HCT116 (cell line): ENCODE measurements at regions not wholly inside any gene's neighbourhood (a gene's known extent, or its start where the extent isn't known, plus 50 kb on each side); places are given as distances from the start of the nearest gene placed in this dataset.

Experiments
- ATAC-seq: fragments of 200-7000 bp; cut with Tn5 transposase; 2 replicates; pipeline ENCODE4 v1.9.1; 2020; ENCODE audit warnings: mild to moderate bottlenecking, moderate library complexity
- BruUV-seq: library from RNA; stranded (reverse); fragments of 400-500 nt; replicated peaks from 2 replicates; lab custom pipeline; 2021; lab: Mats Ljungman, UMichigan
- CTCF ChIA-PET: fragments of 300-600 bp; sonication (Branson Sonifier 250); formaldehyde crosslinking; loops from one replicate; lab custom pipeline; 2021; ENCODE audit warnings: antibody characterized with exemption; lab: Charles Lee
- POLR2A ChIA-PET: fragments of 300-600, 350-600 bp; sonication (Branson Sonifier 250); formaldehyde crosslinking; loops from one replicate; lab custom pipeline; 2021; ENCODE audit warnings: antibody characterized with exemption; lab: Charles Lee
- RAD21 ChIA-PET, 2 experiments: fragments of 300-600 bp; sonication (Branson Sonifier 250); formaldehyde crosslinking; loops; one replicate each; lab custom pipeline; 2023; ENCODE audit warnings: low total read pairs in 2 of 2; ENCODE audit not compliant: uncharacterized antibody in 2 of 2, unreplicated experiment in 2 of 2, low non-redundant PET in 1 of 2; lab: Charles Lee
- DNase-seq: peaks from one replicate; pipeline ENCODE4 v3.0.0-alpha.2; 2010; ENCODE audit warnings: low read depth, low spot score
- H2AFZ ChIP-seq: fragments of 200-600 bp; shearing (Covaris generic), sonication (generic); 2 replicates; pipeline ENCODE4 v1.6.1; 2017; ENCODE audit warnings: low read depth, mixed run types, mixed read lengths, antibody characterized with exemption, low read length; ENCODE audit not compliant: poor library complexity, severe bottlenecking
- H3K27ac ChIP-seq: 2 replicates; pipeline ENCODE4 v1.5.1; 2012; ENCODE audit warnings: low read depth, low read length
- H3K27me3 ChIP-seq: fragments of 200-600 bp; sonication (generic); 2 replicates; pipeline ENCODE4 v1.6.1; 2016; ENCODE audit warnings: mixed run types, low read length, mixed read lengths; ENCODE audit not compliant: insufficient read depth
- H3K36me3 ChIP-seq, 2 experiments: fragments of 200-500 bp in 1 of 2; fragments of 200-600 bp in 1 of 2; sonication (Bioruptor generic) in 1 of 2; sonication (generic) in 1 of 2; 2 replicates each; pipeline versions ENCODE4 v1.5.1 to v1.6.1; 2014 to 2016; ENCODE audit warnings: low read length in 2 of 2, inconsistent platforms in 1 of 2, mixed read lengths in 1 of 2, mixed run types in 1 of 2; ENCODE audit not compliant: insufficient read depth in 2 of 2, control insufficient read depth in 1 of 2
- H3K4me1 ChIP-seq, 2 experiments: fragments of 200-600 bp in 1 of 2; sonication (generic) in 1 of 2; 2 replicates each; pipeline versions ENCODE4 v1.5.1 to v1.6.1; 2012 to 2017; ENCODE audit warnings: low read length in 2 of 2, inconsistent platforms in 1 of 2, mild to moderate bottlenecking in 1 of 2, mixed read lengths in 1 of 2, mixed run types in 1 of 2, moderate library complexity in 1 of 2; ENCODE audit not compliant: insufficient read depth in 2 of 2, control insufficient read depth in 1 of 2
- H3K4me2 ChIP-seq: fragments of 200-600 bp; sonication (generic); 2 replicates; pipeline ENCODE4 v1.6.1; 2017; ENCODE audit warnings: mixed run types, low read length, mixed read lengths
- H3K4me3 ChIP-seq, 2 experiments: fragments of 200-600 bp in 1 of 2; sonication (generic) in 1 of 2; replicated peaks in 1 of 2; 2 replicates each; pipeline ENCODE4 v1.5.1; 2011 to 2016; ENCODE audit warnings: low read length in 2 of 2, control low read depth in 1 of 2, low read depth in 1 of 2, mild to moderate bottlenecking in 1 of 2, mixed read lengths in 1 of 2, mixed run types in 1 of 2
- H3K79me2 ChIP-seq: fragments of 200-600 bp; sonication (generic); 2 replicates; pipeline ENCODE4 v1.6.1; 2017; ENCODE audit warnings: mild to moderate bottlenecking, mixed run types, low read length, moderate library complexity, mixed read lengths; ENCODE audit not compliant: insufficient read depth
- H3K9ac ChIP-seq: fragments of 200-600 bp; sonication (generic); 2 replicates; pipeline ENCODE4 v1.6.1; 2016; ENCODE audit warnings: low read length, mixed read lengths
- H3K9me2 ChIP-seq: fragments of 200-600 bp; sonication (generic), shearing (Covaris generic); 2 replicates; pipeline ENCODE4 v1.6.1; 2017; ENCODE audit warnings: mixed run types, mild to moderate bottlenecking, moderate library complexity; ENCODE audit not compliant: insufficient read depth
- H3K9me3 ChIP-seq, 2 experiments: fragments of 200-500 bp in 1 of 2; fragments of 200-600 bp in 1 of 2; sonication (Bioruptor generic) in 1 of 2; sonication (generic) in 1 of 2; 2 replicates each; pipeline ENCODE4 v1.6.1; 2014 to 2017; ENCODE audit warnings: low read length in 2 of 2, mixed read lengths in 2 of 2, inconsistent platforms in 1 of 2, low read depth in 1 of 2, mild to moderate bottlenecking in 1 of 2, mixed run types in 1 of 2, moderate library complexity in 1 of 2; ENCODE audit not compliant: control insufficient read depth in 1 of 2, insufficient read depth in 1 of 2
- H4K20me1 ChIP-seq: fragments of 200-600 bp; sonication (generic), shearing (Covaris generic); 2 replicates; pipeline ENCODE4 v1.6.1; 2017; ENCODE audit warnings: mixed run types, mild to moderate bottlenecking, moderate library complexity; ENCODE audit not compliant: insufficient read depth
- ATF3 ChIP-seq: IDR thresholded peaks from 2 replicates; pipeline ENCODE4 v1.6.1; 2012
- CBX3 ChIP-seq: IDR thresholded peaks from 2 replicates; pipeline ENCODE4 v1.6.1; 2012; ENCODE audit warnings: low read depth
- ELF1 ChIP-seq: IDR thresholded peaks from 2 replicates; pipeline ENCODE4 v1.6.1; 2012; ENCODE audit warnings: low read depth, borderline replicate concordance
- EZH2 ChIP-seq: fragments of 200-600 bp; sonication (generic); IDR thresholded peaks from 2 replicates; pipeline ENCODE4 v1.6.1; 2017; ENCODE audit warnings: antibody characterized with exemption, mixed run types
- EZH2phosphoT487 ChIP-seq: fragments of 200-600 bp; IDR thresholded peaks from 2 replicates; pipeline ENCODE4 v1.6.1; 2018; ENCODE audit warnings: antibody characterized with exemption, borderline replicate concordance
- POLR2AphosphoS5 ChIP-seq: IDR thresholded peaks from 2 replicates; pipeline ENCODE4 v1.6.1; 2011; ENCODE audit warnings: mild to moderate bottlenecking, low read depth, low read length, moderate library complexity
- SIN3A ChIP-seq: IDR thresholded peaks from 2 replicates; pipeline ENCODE4 v1.6.1; 2012; ENCODE audit warnings: low read depth
- SP1 ChIP-seq: IDR thresholded peaks from 2 replicates; pipeline ENCODE4 v1.6.1; 2012; ENCODE audit warnings: low read depth
- SRF ChIP-seq: IDR thresholded peaks from 2 replicates; pipeline ENCODE4 v1.6.1; 2012; ENCODE audit warnings: low read depth
- TCF7L2 ChIP-seq: IDR thresholded peaks from 2 replicates; pipeline ENCODE4 v1.7.0; 2011; ENCODE audit warnings: borderline replicate concordance, inconsistent platforms; ENCODE audit not compliant: insufficient read depth, insufficient read length; ENCODE audit errors: extremely low read depth
- YY1 ChIP-seq: IDR thresholded peaks from 2 replicates; pipeline ENCODE4 v1.6.1; 2011; ENCODE audit warnings: low read length, low read depth, moderate library complexity, mild to moderate bottlenecking; ENCODE audit not compliant: insufficient replicate concordance; ENCODE audit errors: extremely low read depth
- ZNF274 ChIP-seq: fragments of 200-500 bp; sonication (Bioruptor generic); IDR thresholded peaks from 2 replicates; pipeline ENCODE4 v1.6.1; 2014; ENCODE audit warnings: mild to moderate bottlenecking, low read depth, low read length, inconsistent platforms
- intact Hi-C: fragments of 100-400 bp; cut with micrococcal nuclease; formaldehyde crosslinking; loops from 2 replicates; pipeline ENCODE4 v1.10.0; 2022
- TF ChIP-seq, protein P1 (sequence below): IDR thresholded peaks from 2 replicates; pipeline ENCODE4 v1.6.1; 2012

- Histone ChIP-seq H3K9ac (no peak overlapping the region), H3K4me3 (no peak overlapping the region), H3K27ac (no peak overlapping the region), H3K4me2 (no peak overlapping the region), H4K20me1 (no peaks in the 10 kb centered on the region), H3K4me1 (no peaks in the 10 kb centered on the region), H3K9me2 (no peaks in the 10 kb centered on the region; the same call in 1 of the 2 replicates), H3K27me3 (no peaks in the 10 kb centered on the region), H2AFZ (no peak overlapping the region), H3K36me3 (no peaks in the 10 kb centered on the region), H3K79me2 (no peaks in the 10 kb centered on the region), H3K9me3 (no peaks in the 10 kb centered on the region)
- POLR2A ChIA-PET, result no interaction called here
- DNase-seq (no peak), ATAC-seq (no peak)
- RAD21 ChIA-PET, result no interaction called here
- no TSS peak for BruUV-seq
- TF ChIP-seq ATF3 (no peak), ELF1 (no peak), SIN3A (no peak), YY1 (no peak), SP1 (no peak), SRF (no peak), POLR2AphosphoS5 (no peak), EZH2 (no peak), CBX3 (no peak), EZH2phosphoT487 (no peak), TCF7L2 (no peak), ZNF274 (no peak)
- TF ChIP-seq, protein P1, sequence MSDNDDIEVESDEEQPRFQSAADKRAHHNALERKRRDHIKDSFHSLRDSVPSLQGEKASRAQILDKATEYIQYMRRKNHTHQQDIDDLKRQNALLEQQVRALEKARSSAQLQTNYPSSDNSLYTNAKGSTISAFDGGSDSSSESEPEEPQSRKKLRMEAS, result no peak
- intact Hi-C loops, result no loop called here
- CTCF ChIA-PET, result no interaction called here
Measured at GRCh38 chr7:108629651-108630400, 60.2 kb downstream of the DNAJB9 start.
